ENCODE measurements at regions not wholly inside any gene's neighbourhood (a gene's known extent, or its start where the extent isn't known, plus 50 kb on each side); places are given as distances from the start of the nearest gene placed in this dataset.

GRCh38 chr9:93893194-93893593 is 62.0 kb downstream of the BARX1 start:
- H3K4me1 Mint-ChIP-seq (ENCODE audit: insufficient read depth, unreplicated experiment): no peaks in the 10 kb centered on the region

GRCh38 chr9:93892748-93893147 is 62.4 kb downstream of the BARX1 start:
- POLR2A ChIA-PET: no interaction called here
- CTCF ChIA-PET: no interaction called here
- no TSS peak for BruUV-seq (replicated peaks)

More at GRCh38 chr9:93893194-93893593, 62.0 kb downstream of the BARX1 start:
- Mint-ChIP-seq H3K27me3 (ENCODE audit: insufficient read depth, unreplicated experiment) (peaks cover 7% of the 10 kb centered on the region), H3K36me3 (ENCODE audit: insufficient read depth, unreplicated experiment) (no peaks in the 10 kb centered on the region), H3K27ac (ENCODE audit: low read depth, unreplicated experiment) (no peak overlapping the region), H3K9me3 (ENCODE audit: unreplicated experiment) (peaks cover 6% of the 10 kb centered on the region), H3K4me3 (ENCODE audit: unreplicated experiment) (no peak overlapping the region)
- ChIA-PET POLR2A (no interaction called here), CTCF (no interaction called here)
- no peak for DNase-seq (ENCODE audit: unreplicated experiment)
- BruUV-seq (replicated peaks): no TSS peak
- TF ChIP-seq CTCF (IDR thresholded peaks at IDR 0.05; ENCODE audit: unreplicated experiment): no peak
- intact Hi-C loops (cut with micrococcal nuclease): no loop called here

GRCh38 chr9:93891549-93892310 is 63.4 kb downstream of the BARX1 start:
- Mint-ChIP-seq H3K9me3 (ENCODE audit: unreplicated experiment) (peaks cover 6% of the 10 kb centered on the region), H3K27ac (ENCODE audit: low read depth, unreplicated experiment) (no peak overlapping the region), H3K27me3 (ENCODE audit: insufficient read depth, unreplicated experiment) (peaks cover 22% of the 10 kb centered on the region), H3K4me3 (ENCODE audit: unreplicated experiment) (no peak overlapping the region), H3K36me3 (ENCODE audit: insufficient read depth, unreplicated experiment) (no peaks in the 10 kb centered on the region), H3K4me1 (ENCODE audit: insufficient read depth, unreplicated experiment) (no peaks in the 10 kb centered on the region)
- POLR2A ChIA-PET: no interaction called here
- TF ChIP-seq CTCF (IDR thresholded peaks at IDR 0.05; ENCODE audit: unreplicated experiment): no peak
- no peak for DNase-seq (ENCODE audit: unreplicated experiment)
- no TSS peak for BruUV-seq (replicated peaks)
- CTCF ChIA-PET: interaction anchor here (0.5 to 1.2 kb wide), 3 partner anchors 11 to 1013 kb away, joined by 3 read pairs; no protein-coding TSS in a partner anchor
- intact Hi-C loops (cut with micrococcal nuclease): no loop called here

More at GRCh38 chr9:93892748-93893147, 62.4 kb downstream of the BARX1 start:
- Mint-ChIP-seq H3K4me1 (ENCODE audit: insufficient read depth, unreplicated experiment) (no peaks in the 10 kb centered on the region), H3K27me3 (ENCODE audit: insufficient read depth, unreplicated experiment) (peaks cover 12% of the 10 kb centered on the region), H3K36me3 (ENCODE audit: insufficient read depth, unreplicated experiment) (no peaks in the 10 kb centered on the region), H3K9me3 (ENCODE audit: unreplicated experiment) (peaks cover 6% of the 10 kb centered on the region), H3K27ac (ENCODE audit: low read depth, unreplicated experiment) (no peak overlapping the region), H3K4me3 (ENCODE audit: unreplicated experiment) (no peak overlapping the region)
- DNase-seq (ENCODE audit: unreplicated experiment): no peak
- intact Hi-C loops (cut with micrococcal nuclease): no loop called here
- TF ChIP-seq CTCF (IDR thresholded peaks at IDR 0.05; ENCODE audit: unreplicated experiment): no peak

- CTCF ChIA-PET: interaction anchor here (0.7 to 1.2 kb wide), 2 partner anchors 12 to 73 kb away, joined by 3 read pairs; no protein-coding TSS in a partner anchor
- no peak for TF ChIP-seq CTCF (IDR thresholded peaks at IDR 0.05; ENCODE audit: unreplicated experiment)
- Mint-ChIP-seq H3K27me3 (ENCODE audit: insufficient read depth, unreplicated experiment) (peaks cover 29% of the 10 kb centered on the region), H3K27ac (ENCODE audit: low read depth, unreplicated experiment) (no peak overlapping the region), H3K4me1 (ENCODE audit: insufficient read depth, unreplicated experiment) (no peaks in the 10 kb centered on the region), H3K9me3 (ENCODE audit: unreplicated experiment) (peaks cover 6% of the 10 kb centered on the region), H3K4me3 (ENCODE audit: unreplicated experiment) (no peak overlapping the region), H3K36me3 (ENCODE audit: insufficient read depth, unreplicated experiment) (no peaks in the 10 kb centered on the region)
- no TSS peak for BruUV-seq (replicated peaks)
- no peak for DNase-seq (ENCODE audit: unreplicated experiment)
- POLR2A ChIA-PET: no interaction called here
- intact Hi-C loops (cut with micrococcal nuclease): no loop called here
Observed at GRCh38 chr9:93891050-93891449, 64.1 kb downstream of the BARX1 start.

All from MCF 10A (cell line).